H9 (cell line): ENCODE measurements at regions not wholly inside any gene's neighbourhood (a gene's known extent, or its start where the extent isn't known, plus 50 kb on each side); places are given as distances from the start of the nearest gene placed in this dataset.

ENCODE experiments used
- DNase-seq: peaks from one replicate; pipeline ENCODE4 v3.0.0-alpha.2; 2017
- H2AFZ ChIP-seq: one replicate; pipeline ENCODE4 v1.6.1; 2013; ENCODE audit warnings: mild to moderate bottlenecking, low read length, control low read depth, moderate library complexity
- H2AK5ac ChIP-seq: 2 replicates; pipeline ENCODE4 v1.6.1; 2013; ENCODE audit warnings: low read length, control low read depth, mixed read lengths; ENCODE audit not compliant: insufficient read length
- H2BK120ac ChIP-seq: one replicate; pipeline ENCODE4 v1.6.1; 2013; ENCODE audit warnings: low read depth, mild to moderate bottlenecking, low read length, control low read depth, inconsistent platforms; ENCODE audit not compliant: poor library complexity, severe bottlenecking
- H2BK12ac ChIP-seq: 2 replicates; pipeline ENCODE4 v1.6.1; 2013; ENCODE audit warnings: low read length, control low read depth, mixed read lengths, low read depth; ENCODE audit not compliant: insufficient read length
- H2BK15ac ChIP-seq: 2 replicates; pipeline ENCODE4 v1.6.1; 2013; ENCODE audit warnings: low read depth, low read length, control low read depth
- H2BK20ac ChIP-seq: one replicate; pipeline ENCODE4 v1.6.1; 2013; ENCODE audit warnings: low read depth, mild to moderate bottlenecking, low read length, control low read depth, inconsistent platforms; ENCODE audit not compliant: poor library complexity, severe bottlenecking
- H2BK5ac ChIP-seq: 2 replicates; pipeline ENCODE4 v1.6.1; 2013; ENCODE audit warnings: low read length, control low read depth, mixed read lengths; ENCODE audit not compliant: insufficient read length
- H3K14ac ChIP-seq: 2 replicates; pipeline ENCODE4 v1.6.1; 2013; ENCODE audit warnings: low read length, control low read depth; ENCODE audit not compliant: insufficient read depth
- H3K18ac ChIP-seq: 2 replicates; pipeline ENCODE4 v1.6.1; 2013; ENCODE audit warnings: low read depth, mild to moderate bottlenecking, mixed read lengths, low read length, control low read depth; ENCODE audit not compliant: insufficient read length
- H3K23ac ChIP-seq: 2 replicates; pipeline ENCODE4 v1.6.1; 2013; ENCODE audit warnings: low read length, control low read depth, mixed read lengths, low read depth; ENCODE audit not compliant: insufficient read length
- H3K23me2 ChIP-seq: 2 replicates; pipeline ENCODE4 v1.6.1; 2013; ENCODE audit warnings: low read depth, mild to moderate bottlenecking, mixed read lengths, low read length, control low read depth; ENCODE audit not compliant: insufficient read length, poor library complexity, severe bottlenecking
- H3K27ac ChIP-seq: 2 replicates; pipeline ENCODE4 v1.5.1; 2013; ENCODE audit warnings: low read length, control low read depth, mixed read lengths, low read depth; ENCODE audit not compliant: insufficient read length
- H3K27me3 ChIP-seq: 2 replicates; pipeline ENCODE4 v1.6.1; 2013; ENCODE audit warnings: low read length, control low read depth, inconsistent platforms; ENCODE audit not compliant: insufficient read depth
- H3K4ac ChIP-seq: 2 replicates; pipeline ENCODE4 v1.6.1; 2013; ENCODE audit warnings: low read depth, mild to moderate bottlenecking, control low read depth, inconsistent platforms, low read length, moderate library complexity
- H3K4me1 ChIP-seq: 2 replicates; pipeline ENCODE4 v1.6.1; 2013; ENCODE audit warnings: low read length, control low read depth, inconsistent platforms; ENCODE audit not compliant: insufficient read depth
- H3K4me2 ChIP-seq: 2 replicates; pipeline ENCODE4 v1.6.1; 2013; ENCODE audit warnings: low read length, control low read depth, mixed read lengths; ENCODE audit not compliant: insufficient read length, insufficient read depth
- H3K56ac ChIP-seq: 2 replicates; pipeline ENCODE4 v1.6.1; 2013; ENCODE audit warnings: low read depth, mild to moderate bottlenecking, mixed read lengths, low read length, control low read depth; ENCODE audit not compliant: insufficient read length
- H3K79me1 ChIP-seq: 2 replicates; pipeline ENCODE4 v1.6.1; 2013; ENCODE audit warnings: low read depth, mild to moderate bottlenecking, moderate library complexity, low read length, control low read depth, inconsistent platforms; ENCODE audit not compliant: insufficient read depth, poor library complexity, severe bottlenecking
- H3K79me2 ChIP-seq: 2 replicates; pipeline ENCODE4 v1.6.1; 2013; ENCODE audit warnings: low read length, control low read depth, inconsistent platforms; ENCODE audit not compliant: insufficient read depth
- H3K9ac ChIP-seq: 2 replicates; pipeline ENCODE4 v1.6.1; 2013; ENCODE audit warnings: low read length, control low read depth, mixed read lengths; ENCODE audit not compliant: insufficient read length; ENCODE audit errors: extremely low read depth
- H3K9me3 ChIP-seq: one replicate; pipeline ENCODE4 v1.6.1; 2013; ENCODE audit warnings: low read depth, low read length, inconsistent platforms; ENCODE audit not compliant: control insufficient read depth
- H3T11ph ChIP-seq: one replicate; pipeline ENCODE4 v1.6.1; 2013; ENCODE audit warnings: mild to moderate bottlenecking, low read length, control low read depth, inconsistent platforms
- H4K20me1 ChIP-seq: one replicate; pipeline ENCODE4 v1.6.1; 2013; ENCODE audit not compliant: control insufficient read depth, insufficient read length, insufficient read depth
- H4K5ac ChIP-seq: 2 replicates; pipeline ENCODE4 v1.6.1; 2013; ENCODE audit warnings: low read depth, mild to moderate bottlenecking, mixed read lengths, low read length, control low read depth; ENCODE audit not compliant: insufficient read length
- H4K8ac ChIP-seq: replicated peaks from 2 replicates; pipeline ENCODE4 v1.6.1; 2013; ENCODE audit warnings: low read length, control low read depth, mixed read lengths, low read depth; ENCODE audit not compliant: insufficient read length
- H4K91ac ChIP-seq: 2 replicates; pipeline ENCODE4 v1.6.1; 2013; ENCODE audit warnings: low read depth, mild to moderate bottlenecking, moderate library complexity, mixed read lengths, low read length, control low read depth; ENCODE audit not compliant: insufficient read length
- H3K27ac Mint-ChIP-seq, 3 experiments: 2 replicates in 2 of 3; 3 replicates in 1 of 3; pipeline ENCODE4 v1.8.0; 2020 to 2021; ENCODE audit warnings: mixed read lengths in 3 of 3, mild to moderate bottlenecking in 1 of 3, moderate library complexity in 1 of 3
- H3K27me3 Mint-ChIP-seq: 2 replicates; pipeline ENCODE4 v1.8.0; 2021; ENCODE audit warnings: low read depth, mild to moderate bottlenecking, moderate library complexity, mixed read lengths
- H3K36me3 Mint-ChIP-seq, 3 experiments: 2 replicates in 2 of 3; 3 replicates in 1 of 3; pipeline ENCODE4 v1.8.0; 2020 to 2021; ENCODE audit warnings: low read depth in 3 of 3, mixed read lengths in 3 of 3; ENCODE audit not compliant: insufficient read depth in 1 of 3
- H3K4me1 Mint-ChIP-seq, 2 experiments: 2 replicates each; pipeline ENCODE4 v1.8.0; 2020; ENCODE audit warnings: mixed read lengths in 2 of 2
- H3K4me3 Mint-ChIP-seq, 2 experiments: 2 replicates in 1 of 2; 3 replicates in 1 of 2; pipeline ENCODE4 v1.8.0; 2020 to 2021; ENCODE audit warnings: mild to moderate bottlenecking in 2 of 2, mixed read lengths in 2 of 2, moderate library complexity in 1 of 2
- H3K9me3 Mint-ChIP-seq, 2 experiments: 2 replicates in 1 of 2; 3 replicates in 1 of 2; pipeline ENCODE4 v1.8.0; 2020; ENCODE audit warnings: mild to moderate bottlenecking in 2 of 2, mixed read lengths in 2 of 2, moderate library complexity in 1 of 2
- WGBS: extraction: QIAGEN DNeasy Blood & Tissue Kit; methylation state at CpG from one replicate; pipeline ENCODE4 v1.1.7; 2013; ENCODE audit warnings: missing lambda C conversion rate, low lambda C conversion rate, mixed read lengths; ENCODE audit not compliant: insufficient read length; ENCODE audit errors: extremely low coverage; 5-methylcytosine and 5-hydroxymethylcytosine counted together
- TF ChIP-seq, protein P1 (sequence below): fragments of 200-600 bp; sonication (generic); conservative IDR thresholded peaks from 3 replicates; pipeline ENCODE4 v1.8.0; 2021; ENCODE audit warnings: antibody characterized with exemption, mild to moderate bottlenecking

DNA sequence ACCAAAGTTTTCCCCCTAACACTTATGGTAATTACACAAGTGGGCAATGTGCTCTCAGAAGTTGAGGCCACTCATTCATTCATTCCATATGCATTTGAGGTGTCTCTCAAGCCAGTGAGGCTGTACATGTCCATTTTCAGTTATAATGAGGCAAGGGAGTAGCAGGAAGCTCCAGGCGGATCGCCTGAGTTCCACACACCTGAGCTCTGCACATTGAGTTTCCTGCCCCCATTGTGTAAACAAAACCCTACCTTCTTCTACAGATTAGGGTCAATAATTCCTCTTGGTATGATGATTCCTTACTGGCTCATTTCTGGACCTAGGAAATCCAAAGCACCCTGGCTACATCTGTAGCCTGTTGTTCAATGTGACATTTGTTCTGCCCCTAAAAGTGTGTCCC lies 555.3 kb downstream of the MED13L start:
- Histone ChIP-seq H4K5ac (no peak overlapping the region), H2BK20ac (no peak overlapping the region), H2AFZ (no peak overlapping the region), H2BK120ac (no peak overlapping the region), H3K79me2 (no peaks in the 10 kb centered on the region), H3K23me2 (no peaks in the 10 kb centered on the region), H4K91ac (no peak overlapping the region), H3K56ac (no peak overlapping the region), H3K4ac (no peak overlapping the region), H3K9ac (no peak overlapping the region), H3K14ac (no peak overlapping the region), H3K23ac (no peak overlapping the region), H4K20me1 (no peaks in the 10 kb centered on the region), H2BK12ac (no peak overlapping the region), H3K27me3 (no peaks in the 10 kb centered on the region), H2AK5ac (no peak overlapping the region), H3K4me1 (no peaks in the 10 kb centered on the region), H2BK15ac (no peak overlapping the region), H3K27ac (no peak overlapping the region), H2BK5ac (no peak overlapping the region), H4K8ac (no peak overlapping the region), H3T11ph (no peak overlapping the region), H3K79me1 (no peaks in the 10 kb centered on the region), H3K18ac (no peak overlapping the region), H3K4me2 (no peak overlapping the region), H3K9me3 (no peaks in the 10 kb centered on the region)
- TF ChIP-seq, protein P1, sequence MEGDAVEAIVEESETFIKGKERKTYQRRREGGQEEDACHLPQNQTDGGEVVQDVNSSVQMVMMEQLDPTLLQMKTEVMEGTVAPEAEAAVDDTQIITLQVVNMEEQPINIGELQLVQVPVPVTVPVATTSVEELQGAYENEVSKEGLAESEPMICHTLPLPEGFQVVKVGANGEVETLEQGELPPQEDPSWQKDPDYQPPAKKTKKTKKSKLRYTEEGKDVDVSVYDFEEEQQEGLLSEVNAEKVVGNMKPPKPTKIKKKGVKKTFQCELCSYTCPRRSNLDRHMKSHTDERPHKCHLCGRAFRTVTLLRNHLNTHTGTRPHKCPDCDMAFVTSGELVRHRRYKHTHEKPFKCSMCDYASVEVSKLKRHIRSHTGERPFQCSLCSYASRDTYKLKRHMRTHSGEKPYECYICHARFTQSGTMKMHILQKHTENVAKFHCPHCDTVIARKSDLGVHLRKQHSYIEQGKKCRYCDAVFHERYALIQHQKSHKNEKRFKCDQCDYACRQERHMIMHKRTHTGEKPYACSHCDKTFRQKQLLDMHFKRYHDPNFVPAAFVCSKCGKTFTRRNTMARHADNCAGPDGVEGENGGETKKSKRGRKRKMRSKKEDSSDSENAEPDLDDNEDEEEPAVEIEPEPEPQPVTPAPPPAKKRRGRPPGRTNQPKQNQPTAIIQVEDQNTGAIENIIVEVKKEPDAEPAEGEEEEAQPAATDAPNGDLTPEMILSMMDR = no peak
- WGBS = no CpG with 5 or more reads among the region's 2 CpGs
- no peak for DNase-seq
- H3K4me1 Mint-ChIP-seq = no peaks in the 10 kb centered on the region
- H3K27ac Mint-ChIP-seq = no peak overlapping the region
- H3K36me3 Mint-ChIP-seq = no peaks in the 10 kb centered on the region; a peak in 1 of 7 replicates
- peaks cover 6% of the 10 kb centered on the region for H3K27me3 Mint-ChIP-seq
- H3K4me3 Mint-ChIP-seq = no peak overlapping the region
- H3K9me3 Mint-ChIP-seq = no peaks in the 10 kb centered on the region
